Body of pancreas (tissue), 4 donors: ENCODE measurements at regions not wholly inside any gene's neighbourhood (a gene's known extent, or its start where the extent isn't known, plus 50 kb on each side); places are given as distances from the start of the nearest gene placed in this dataset.

Source experiments
- POLR2A ChIP-seq, 3 donors: fragments of 450-650 bp; IDR thresholded peaks; one replicate each; pipeline ENCODE4 v1.6.1; 2016; ENCODE audit warnings: antibody characterized with exemption in 3 of 3, mild to moderate bottlenecking in 2 of 3
- TF ChIP-seq, protein P1 (sequence below), 7 experiments: fragments of 450-650 bp in 4 of 7; fragments of 200-600 bp in 3 of 7; sonication (generic) in 3 of 7; IDR thresholded peaks; one replicate each; pipeline ENCODE4 v1.5.1; 2016 to 2019; ENCODE audit warnings: antibody characterized with exemption in 7 of 7

DNA sequence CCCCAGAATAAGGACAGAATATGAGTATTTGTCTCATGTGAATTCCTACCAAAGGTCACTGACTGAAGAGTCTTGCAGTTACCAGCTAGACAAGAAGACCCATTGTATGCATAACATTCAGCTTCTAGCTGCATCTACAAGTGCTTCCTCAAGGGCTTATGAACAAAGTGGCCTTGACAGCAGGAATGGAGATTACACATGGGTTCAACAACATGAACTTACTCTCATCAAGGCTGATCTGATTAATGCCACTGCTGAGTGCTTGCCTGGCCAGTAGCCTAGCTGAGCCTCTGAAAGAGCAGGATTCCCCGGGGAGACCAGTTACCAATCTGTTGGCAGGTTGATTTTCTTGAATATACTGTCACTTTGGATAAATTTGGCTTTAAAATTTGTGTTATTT lies 76.7 kb upstream of the CHD1 start:
- TF ChIP-seq, protein P1, sequence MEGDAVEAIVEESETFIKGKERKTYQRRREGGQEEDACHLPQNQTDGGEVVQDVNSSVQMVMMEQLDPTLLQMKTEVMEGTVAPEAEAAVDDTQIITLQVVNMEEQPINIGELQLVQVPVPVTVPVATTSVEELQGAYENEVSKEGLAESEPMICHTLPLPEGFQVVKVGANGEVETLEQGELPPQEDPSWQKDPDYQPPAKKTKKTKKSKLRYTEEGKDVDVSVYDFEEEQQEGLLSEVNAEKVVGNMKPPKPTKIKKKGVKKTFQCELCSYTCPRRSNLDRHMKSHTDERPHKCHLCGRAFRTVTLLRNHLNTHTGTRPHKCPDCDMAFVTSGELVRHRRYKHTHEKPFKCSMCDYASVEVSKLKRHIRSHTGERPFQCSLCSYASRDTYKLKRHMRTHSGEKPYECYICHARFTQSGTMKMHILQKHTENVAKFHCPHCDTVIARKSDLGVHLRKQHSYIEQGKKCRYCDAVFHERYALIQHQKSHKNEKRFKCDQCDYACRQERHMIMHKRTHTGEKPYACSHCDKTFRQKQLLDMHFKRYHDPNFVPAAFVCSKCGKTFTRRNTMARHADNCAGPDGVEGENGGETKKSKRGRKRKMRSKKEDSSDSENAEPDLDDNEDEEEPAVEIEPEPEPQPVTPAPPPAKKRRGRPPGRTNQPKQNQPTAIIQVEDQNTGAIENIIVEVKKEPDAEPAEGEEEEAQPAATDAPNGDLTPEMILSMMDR (IDR thresholded peaks at IDR 0.05), result no peak
- TF ChIP-seq POLR2A (IDR thresholded peaks at IDR 0.05), result no peak
